HG03354 (cell line): ENCODE measurements at regions not wholly inside any gene's neighbourhood (a gene's known extent, or its start where the extent isn't known, plus 50 kb on each side); places are given as distances from the start of the nearest gene placed in this dataset.

Experiments
- ATAC-seq: cut with Tn5 transposase; IDR thresholded peaks from one replicate; pipeline ENCODE4 v1.9.1; 2021; ENCODE audit warnings: mild to moderate bottlenecking; ENCODE audit not compliant: unreplicated experiment, poor library complexity, severe bottlenecking

GRCh38 chr5:96287136-96287535, 145.9 kb downstream of the PCSK1 start:
- no peak for ATAC-seq

GRCh38 chr5:96285823-96286222, 147.2 kb downstream of the PCSK1 start:
- ATAC-seq = no peak

- no peak for ATAC-seq
Observed at GRCh38 chr5:96284727-96285389, 148.2 kb downstream of the PCSK1 start.

GRCh38 chr5:96283589-96283988, 149.5 kb downstream of the PCSK1 start:
- no peak for ATAC-seq

GRCh38 chr5:96282020-96282419, 151.0 kb downstream of the PCSK1 start:
- no peak for ATAC-seq

GRCh38 chr5:96280946-96281393, 152.1 kb downstream of the PCSK1 start:
- no peak for ATAC-seq

- ATAC-seq = peak; percentile 83
Observed at GRCh38 chr5:96279801-96280542, 153.1 kb downstream of the PCSK1 start.

GRCh38 chr5:96278981-96279380, 154.1 kb downstream of the PCSK1 start:
- no peak for ATAC-seq

- ATAC-seq = no peak
Observed at GRCh38 chr5:96275051-96275450, 158.0 kb downstream of the PCSK1 start.

- no peak for ATAC-seq
Observed at GRCh38 chr5:96265487-96265886, 167.6 kb downstream of the PCSK1 start.

GRCh38 chr5:96264047-96264446, 169.0 kb downstream of the PCSK1 start:
- ATAC-seq = no peak

GRCh38 chr5:96262105-96262504, 170.9 kb downstream of the PCSK1 start:
- no peak for ATAC-seq

GRCh38 chr5:96260009-96260408, 173.0 kb downstream of the PCSK1 start:
- ATAC-seq = no peak

GRCh38 chr5:96259151-96259772, 173.8 kb downstream of the PCSK1 start:
- no peak for ATAC-seq

GRCh38 chr5:96258692-96259091, 174.4 kb downstream of the PCSK1 start:
- ATAC-seq = no peak

GRCh38 chr5:96257904-96258303, 175.1 kb downstream of the PCSK1 start:
- ATAC-seq = no peak

- no peak for ATAC-seq
Observed at GRCh38 chr5:96256795-96257470, 176.1 kb downstream of the PCSK1 start.

- ATAC-seq = no peak
Observed at GRCh38 chr5:96254980-96255691, 177.9 kb downstream of the PCSK1 start.

- no peak for ATAC-seq
Observed at GRCh38 chr5:96253140-96253539, 179.9 kb downstream of the PCSK1 start.

GRCh38 chr5:96252596-96252995, 180.5 kb downstream of the PCSK1 start:
- ATAC-seq = no peak
